Ishikawa (cell line): ENCODE measurements at regions not wholly inside any gene's neighbourhood (a gene's known extent, or its start where the extent isn't known, plus 50 kb on each side); places are given as distances from the start of the nearest gene placed in this dataset.

Experiments used
- CEBPB ChIP-seq: IDR thresholded peaks from 2 replicates; pipeline ENCODE4 v1.6.1; 2012
- CREB1 ChIP-seq: IDR thresholded peaks from 2 replicates; pipeline ENCODE4 v1.6.1; 2012; ENCODE audit warnings: low read depth
- EGR1 ChIP-seq: IDR thresholded peaks from 2 replicates; pipeline ENCODE4 v1.6.1; 2012
- EP300 ChIP-seq: IDR thresholded peaks from 2 replicates; pipeline ENCODE4 v1.6.1; 2012; ENCODE audit warnings: borderline replicate concordance
- FOXM1 ChIP-seq: IDR thresholded peaks from 2 replicates; pipeline ENCODE4 v1.6.1; 2012; ENCODE audit warnings: low read depth, borderline replicate concordance
- NFIC ChIP-seq: IDR thresholded peaks from 2 replicates; pipeline ENCODE4 v1.6.1; 2012
- RAD21 ChIP-seq: IDR thresholded peaks from 2 replicates; pipeline ENCODE4 v1.6.1; 2012; ENCODE audit warnings: low read depth
- TAF1 ChIP-seq: IDR thresholded peaks from 2 replicates; pipeline ENCODE4 v1.6.1; 2012; ENCODE audit warnings: low read depth, mild to moderate bottlenecking
- TCF12 ChIP-seq: IDR thresholded peaks from 2 replicates; pipeline ENCODE4 v1.6.1; 2012; ENCODE audit warnings: low read depth
- TEAD4 ChIP-seq: IDR thresholded peaks from 2 replicates; pipeline ENCODE4 v1.6.1; 2012
- YY1 ChIP-seq: IDR thresholded peaks from 2 replicates; pipeline ENCODE4 v1.6.1; 2012; ENCODE audit warnings: low read depth
- ZBTB7A ChIP-seq: IDR thresholded peaks from 2 replicates; pipeline ENCODE4 v1.6.1; 2012; ENCODE audit warnings: low read depth
- TF ChIP-seq, protein P1 (sequence below): IDR thresholded peaks from 2 replicates; pipeline ENCODE4 v1.6.1; 2012
- TF ChIP-seq, protein P2 (sequence below): IDR thresholded peaks from 2 replicates; pipeline ENCODE4 v1.6.1; 2012
- TF ChIP-seq, protein P3 (sequence below): IDR thresholded peaks from 2 replicates; pipeline ENCODE4 v1.6.1; 2012; ENCODE audit warnings: low read depth, mild to moderate bottlenecking

DNA sequence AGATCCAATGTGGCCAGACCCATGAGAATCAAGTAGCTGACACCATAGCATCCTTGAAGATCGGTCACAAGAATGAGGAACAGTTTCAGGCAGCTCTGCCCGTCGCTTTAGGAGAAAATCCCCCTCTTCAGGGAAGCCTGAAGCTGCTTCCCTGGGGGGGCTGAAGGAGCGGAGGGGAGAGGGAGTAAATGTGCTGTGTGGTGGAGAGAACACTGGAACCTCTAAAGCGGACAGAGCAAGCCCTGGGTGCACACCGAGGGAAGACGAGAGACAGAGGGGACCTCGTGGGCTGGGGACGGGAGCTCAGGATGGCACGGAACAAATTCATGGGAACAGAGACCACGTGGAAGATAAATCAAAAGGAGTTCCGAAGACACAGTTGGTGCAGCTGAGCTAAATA lies 154.3 kb downstream of the NDUFA10 start:
- TF ChIP-seq CREB1 (no peak), RAD21 (no peak), TCF12 (no peak), EP300 (no peak)
- TF ChIP-seq, protein P1, sequence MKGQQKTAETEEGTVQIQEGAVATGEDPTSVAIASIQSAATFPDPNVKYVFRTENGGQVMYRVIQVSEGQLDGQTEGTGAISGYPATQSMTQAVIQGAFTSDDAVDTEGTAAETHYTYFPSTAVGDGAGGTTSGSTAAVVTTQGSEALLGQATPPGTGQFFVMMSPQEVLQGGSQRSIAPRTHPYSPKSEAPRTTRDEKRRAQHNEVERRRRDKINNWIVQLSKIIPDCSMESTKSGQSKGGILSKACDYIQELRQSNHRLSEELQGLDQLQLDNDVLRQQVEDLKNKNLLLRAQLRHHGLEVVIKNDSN = no peak
- TF ChIP-seq, protein P2, sequence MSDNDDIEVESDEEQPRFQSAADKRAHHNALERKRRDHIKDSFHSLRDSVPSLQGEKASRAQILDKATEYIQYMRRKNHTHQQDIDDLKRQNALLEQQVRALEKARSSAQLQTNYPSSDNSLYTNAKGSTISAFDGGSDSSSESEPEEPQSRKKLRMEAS = no peak

DNA sequence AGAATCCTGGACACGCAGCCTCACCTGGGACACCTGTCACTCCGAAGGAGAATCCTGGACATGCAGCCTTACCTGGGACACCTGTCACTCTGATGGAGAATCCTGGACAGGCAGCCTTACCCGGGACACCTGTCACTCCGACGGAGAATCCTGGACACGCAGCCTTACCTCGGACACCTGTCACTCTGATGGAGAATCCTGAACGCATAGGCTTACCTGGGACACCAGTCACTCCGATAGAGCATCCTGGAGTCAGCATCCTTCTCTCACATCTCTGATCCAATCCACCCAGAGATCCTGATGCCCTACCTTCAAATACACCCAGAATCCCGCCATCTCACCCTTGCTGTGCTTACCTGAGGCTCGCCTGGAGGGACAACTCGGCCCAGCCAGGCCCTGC lies 154.9 kb downstream of the NDUFA10 start:
- TF ChIP-seq TAF1 = no peak
- no peak for TF ChIP-seq CREB1
- no peak for TF ChIP-seq ZBTB7A

DNA sequence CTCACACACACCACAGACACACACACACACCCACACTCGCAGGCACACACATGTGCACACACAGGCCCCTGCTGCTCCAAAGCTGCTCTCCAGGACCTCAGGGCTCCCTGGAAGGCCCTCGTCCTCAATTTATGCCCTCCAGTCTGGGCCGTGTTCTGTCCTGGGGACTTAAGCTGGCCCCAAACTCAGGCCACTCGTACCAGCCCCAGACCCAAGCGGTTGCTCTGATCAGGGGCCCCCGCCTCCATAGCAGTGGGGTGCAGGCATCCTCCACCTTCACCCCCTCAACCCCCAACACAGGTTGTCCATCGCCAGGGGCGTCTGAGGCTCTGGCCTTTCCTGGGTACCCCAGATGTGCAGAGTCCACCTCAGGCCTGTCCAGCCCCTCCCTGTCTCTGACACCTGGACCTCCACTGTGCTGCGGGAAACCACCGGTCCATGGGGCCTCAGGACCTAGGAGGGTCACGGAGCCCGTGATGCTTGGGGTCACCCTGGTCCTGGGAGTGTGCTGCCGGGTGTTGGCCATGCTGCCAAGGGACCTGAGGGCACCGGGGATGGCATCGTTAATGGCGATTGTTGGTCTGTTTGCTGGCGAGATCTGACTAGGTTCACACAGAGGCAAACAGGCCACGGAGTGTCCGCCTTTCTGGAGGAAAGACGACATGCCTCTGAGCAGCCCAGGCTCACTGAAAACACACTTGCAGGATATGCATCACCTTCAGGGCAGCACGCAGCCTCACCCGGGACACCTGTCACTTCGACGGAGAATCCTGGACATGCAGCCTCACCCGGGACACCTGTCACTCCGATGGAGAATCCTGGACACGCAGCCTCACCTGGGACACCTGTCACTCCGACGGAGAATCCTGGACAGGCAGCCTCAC lies 155.6 kb downstream of the NDUFA10 start:
- TF ChIP-seq YY1 (no peak), EP300 (no peak), CREB1 (no peak), TAF1 (no peak), CEBPB (no peak), TEAD4 (no peak), NFIC (no peak)
- TF ChIP-seq, protein P1 = no peak

DNA sequence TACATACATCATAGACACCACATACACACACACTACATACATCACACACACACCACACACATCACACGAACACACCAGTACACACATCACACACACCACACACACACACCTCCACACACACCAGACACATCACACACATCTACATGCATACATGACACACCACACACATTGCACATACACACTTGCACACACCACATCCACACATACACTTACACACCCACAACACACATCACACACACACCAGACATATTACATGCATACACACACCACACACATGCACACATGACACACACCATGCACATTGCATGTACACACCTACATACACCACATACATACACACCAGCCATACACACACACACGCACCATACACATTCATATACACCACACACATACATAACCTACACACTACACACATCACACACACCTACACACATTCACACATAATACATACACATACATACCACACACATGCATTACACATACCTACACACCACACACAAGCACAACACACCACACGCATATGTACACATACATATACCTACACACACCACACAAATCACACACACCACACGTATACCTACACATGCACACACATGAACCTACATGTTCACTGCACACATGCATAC lies 156.5 kb downstream of the NDUFA10 start:
- TF ChIP-seq YY1 (no peak), FOXM1 (no peak), TCF12 (no peak), TAF1 (no peak), CREB1 (no peak), EGR1 (no peak), NFIC (no peak), RAD21 (no peak), TEAD4 (no peak), CEBPB (no peak), EP300 (no peak), ZBTB7A (no peak)
- TF ChIP-seq, protein P3, sequence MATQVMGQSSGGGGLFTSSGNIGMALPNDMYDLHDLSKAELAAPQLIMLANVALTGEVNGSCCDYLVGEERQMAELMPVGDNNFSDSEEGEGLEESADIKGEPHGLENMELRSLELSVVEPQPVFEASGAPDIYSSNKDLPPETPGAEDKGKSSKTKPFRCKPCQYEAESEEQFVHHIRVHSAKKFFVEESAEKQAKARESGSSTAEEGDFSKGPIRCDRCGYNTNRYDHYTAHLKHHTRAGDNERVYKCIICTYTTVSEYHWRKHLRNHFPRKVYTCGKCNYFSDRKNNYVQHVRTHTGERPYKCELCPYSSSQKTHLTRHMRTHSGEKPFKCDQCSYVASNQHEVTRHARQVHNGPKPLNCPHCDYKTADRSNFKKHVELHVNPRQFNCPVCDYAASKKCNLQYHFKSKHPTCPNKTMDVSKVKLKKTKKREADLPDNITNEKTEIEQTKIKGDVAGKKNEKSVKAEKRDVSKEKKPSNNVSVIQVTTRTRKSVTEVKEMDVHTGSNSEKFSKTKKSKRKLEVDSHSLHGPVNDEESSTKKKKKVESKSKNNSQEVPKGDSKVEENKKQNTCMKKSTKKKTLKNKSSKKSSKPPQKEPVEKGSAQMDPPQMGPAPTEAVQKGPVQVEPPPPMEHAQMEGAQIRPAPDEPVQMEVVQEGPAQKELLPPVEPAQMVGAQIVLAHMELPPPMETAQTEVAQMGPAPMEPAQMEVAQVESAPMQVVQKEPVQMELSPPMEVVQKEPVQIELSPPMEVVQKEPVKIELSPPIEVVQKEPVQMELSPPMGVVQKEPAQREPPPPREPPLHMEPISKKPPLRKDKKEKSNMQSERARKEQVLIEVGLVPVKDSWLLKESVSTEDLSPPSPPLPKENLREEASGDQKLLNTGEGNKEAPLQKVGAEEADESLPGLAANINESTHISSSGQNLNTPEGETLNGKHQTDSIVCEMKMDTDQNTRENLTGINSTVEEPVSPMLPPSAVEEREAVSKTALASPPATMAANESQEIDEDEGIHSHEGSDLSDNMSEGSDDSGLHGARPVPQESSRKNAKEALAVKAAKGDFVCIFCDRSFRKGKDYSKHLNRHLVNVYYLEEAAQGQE = no peak
- TF ChIP-seq, protein P1 = no peak
- TF ChIP-seq, protein P2 = no peak

DNA sequence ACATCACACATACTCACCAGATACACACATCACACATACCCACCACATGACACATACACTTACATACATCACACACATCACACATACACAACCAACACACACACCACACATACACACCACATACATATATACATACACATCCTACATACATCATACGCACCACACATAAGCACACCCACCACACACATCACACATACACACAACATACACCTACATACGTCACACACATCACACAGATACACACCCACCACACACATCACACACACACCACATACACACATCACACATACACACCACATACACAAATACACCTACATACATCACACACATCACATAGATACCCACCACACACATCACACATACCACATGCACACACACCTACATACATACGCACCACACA lies 158.4 kb downstream of the NDUFA10 start:
- no peak for TF ChIP-seq ZBTB7A
- TF ChIP-seq CEBPB = no peak
- no peak for TF ChIP-seq EGR1
- TF ChIP-seq, protein P2 = no peak
- TF ChIP-seq TAF1 = no peak
- no peak for TF ChIP-seq TCF12
- TF ChIP-seq, protein P3 = no peak
- TF ChIP-seq CREB1 = no peak
- no peak for TF ChIP-seq YY1
